ENCODE measurements at regions not wholly inside any gene's neighbourhood (a gene's known extent, or its start where the extent isn't known, plus 50 kb on each side); places are given as distances from the start of the nearest gene placed in this dataset.

- 42 to 68% methylated on average over 8 of the region's 8 CpGs for WGBS, 2 donors
- H3K9me3 ChIP-seq, result no peaks in the 10 kb centered on the region
- TF ChIP-seq EP300 (IDR thresholded peaks at IDR 0.05), result no peak
- no peak for TF ChIP-seq POLR2AphosphoS5 (IDR thresholded peaks at IDR 0.05)
- TF ChIP-seq CTCF (IDR thresholded peaks at IDR 0.05), result no peak
- no peak for TF ChIP-seq POLR2A (IDR thresholded peaks at IDR 0.05)
- no peak overlapping the region for H3K4me3 ChIP-seq
- no peaks in the 10 kb centered on the region for H3K27me3 ChIP-seq
- intact Hi-C loops (cut with DNase I), result no loop called here
- H3K27ac ChIP-seq, result no peak overlapping the region
- DNase-seq, result no peak
- no peaks in the 10 kb centered on the region for H3K36me3 ChIP-seq
- H3K4me1 ChIP-seq, result peaks cover 0 to 11% (median 0%) of the 10 kb centered on the region in 4 donors
Observed at GRCh38 chr6:169891421-169891820, 140.0 kb downstream of the ERMARD start.

- Histone ChIP-seq H3K27me3 (no peaks in the 10 kb centered on the region), H3K4me3 (no peak overlapping the region), H3K27ac (no peak overlapping the region), H3K4me1 (peaks cover 0 to 11% (median 0%) of the 10 kb centered on the region in 4 donors), H3K36me3 (no peaks in the 10 kb centered on the region), H3K9me3 (no peaks in the 10 kb centered on the region)
- 78 to 86% methylated on average over 7 of the region's 7 CpGs for WGBS, 2 donors
- DNase-seq, result no peak
- intact Hi-C loops (cut with DNase I), result no loop called here
- TF ChIP-seq EP300 (IDR thresholded peaks at IDR 0.05), result no peak
- no peak for TF ChIP-seq POLR2AphosphoS5 (IDR thresholded peaks at IDR 0.05)
- no peak for TF ChIP-seq CTCF (IDR thresholded peaks at IDR 0.05)
- no peak for TF ChIP-seq POLR2A (IDR thresholded peaks at IDR 0.05)
Observed at GRCh38 chr6:169890901-169891300, 139.5 kb downstream of the ERMARD start.

- DNase-seq, result no peak
- 19 to 33% methylated on average over 12 of the region's 12 CpGs for WGBS, 2 donors
- TF ChIP-seq CTCF (IDR thresholded peaks at IDR 0.05) (no peak), POLR2AphosphoS5 (IDR thresholded peaks at IDR 0.05) (no peak), POLR2A (IDR thresholded peaks at IDR 0.05) (no peak), EP300 (IDR thresholded peaks at IDR 0.05) (no peak)
- no peaks in the 10 kb centered on the region for H3K27me3 ChIP-seq
- no peaks in the 10 kb centered on the region for H3K36me3 ChIP-seq
- no peak overlapping the region for H3K27ac ChIP-seq
- H3K4me1 ChIP-seq, result peaks cover 0 to 11% (median 0%) of the 10 kb centered on the region in 4 donors
- intact Hi-C loops (cut with DNase I), result no loop called here
- H3K4me3 ChIP-seq, result no peak overlapping the region
- H3K9me3 ChIP-seq, result peaks cover 0 to 2% (median 0%) of the 10 kb centered on the region in 4 donors
Observed at GRCh38 chr6:169890049-169890448, 138.6 kb downstream of the ERMARD start.

- Histone ChIP-seq H3K27me3 (no peaks in the 10 kb centered on the region), H3K27ac (no peak overlapping the region), H3K4me3 (no peak overlapping the region), H3K36me3 (no peaks in the 10 kb centered on the region), H3K9me3 (peaks cover 0 to 3% (median 0%) of the 10 kb centered on the region in 4 donors), H3K4me1 (peaks cover 0 to 11% (median 0%) of the 10 kb centered on the region in 4 donors)
- TF ChIP-seq EP300 (IDR thresholded peaks at IDR 0.05), result no peak
- no peak for TF ChIP-seq POLR2A (IDR thresholded peaks at IDR 0.05)
- TF ChIP-seq POLR2AphosphoS5 (IDR thresholded peaks at IDR 0.05), result no peak
- TF ChIP-seq CTCF (IDR thresholded peaks at IDR 0.05), result no peak
- 87 to 90% methylated on average over 14 of the region's 14 CpGs for WGBS, 2 donors
- no peak for DNase-seq
- intact Hi-C loops (cut with DNase I), result no loop called here
Observed at GRCh38 chr6:169887529-169888140, 136.2 kb downstream of the ERMARD start.
